NCI-H524 (cell line): ENCODE measurements at regions not wholly inside any gene's neighbourhood (a gene's known extent, or its start where the extent isn't known, plus 50 kb on each side); places are given as distances from the start of the nearest gene placed in this dataset.

Experiments
- DNase-seq, 2 experiments: peaks; one replicate each; lab custom pipeline; 2025; lab: John Stamatoyannopoulos, UW

- peak; percentile 24 to 53 for DNase-seq
Measured at GRCh38 chr11:119907122-119907851, 178.3 kb upstream of the NECTIN1 start.

- DNase-seq: peak; percentile 66 to 86
Measured at GRCh38 chr11:119906376-119906775, 177.4 kb upstream of the NECTIN1 start.

GRCh38 chr11:119905162-119905561 lies 176.2 kb upstream of the NECTIN1 start:
- DNase-seq: peak in 1 of 2 experiments; percentile 34

GRCh38 chr11:119904531-119905035 lies 175.6 kb upstream of the NECTIN1 start:
- no peak for DNase-seq

GRCh38 chr11:119903821-119904220 lies 174.8 kb upstream of the NECTIN1 start:
- DNase-seq: no peak

- no peak for DNase-seq
Measured at GRCh38 chr11:119903389-119903788, 174.4 kb upstream of the NECTIN1 start.

GRCh38 chr11:119902656-119903231 lies 173.7 kb upstream of the NECTIN1 start:
- DNase-seq: no peak

- peak in 1 of 2 experiments; percentile 5 for DNase-seq
Measured at GRCh38 chr11:119901657-119902577, 172.9 kb upstream of the NECTIN1 start.

- no peak for DNase-seq
Measured at GRCh38 chr11:119899997-119900396, 171.0 kb upstream of the NECTIN1 start.

- no peak for DNase-seq
Measured at GRCh38 chr11:119897576-119897975, 168.6 kb upstream of the NECTIN1 start.

- DNase-seq: no peak
Measured at GRCh38 chr11:119897046-119897440, 168.0 kb upstream of the NECTIN1 start.

- no peak for DNase-seq
Measured at GRCh38 chr11:119896387-119897045, 167.5 kb upstream of the NECTIN1 start.

GRCh38 chr11:119895981-119896380 lies 167.0 kb upstream of the NECTIN1 start:
- DNase-seq: no peak

- no peak for DNase-seq
Measured at GRCh38 chr11:119894916-119895315, 165.9 kb upstream of the NECTIN1 start.

GRCh38 chr11:119892311-119892808 lies 163.4 kb upstream of the NECTIN1 start:
- DNase-seq: peak in 1 of 2 experiments; percentile 11

GRCh38 chr11:119891055-119891768 lies 162.2 kb upstream of the NECTIN1 start:
- DNase-seq: peak in 1 of 2 experiments; percentile 49

GRCh38 chr11:119890466-119890865 lies 161.5 kb upstream of the NECTIN1 start:
- no peak for DNase-seq

GRCh38 chr11:119889728-119890280 lies 160.8 kb upstream of the NECTIN1 start:
- DNase-seq: peak in 1 of 2 experiments; percentile 40

GRCh38 chr11:119889111-119889510 lies 160.1 kb upstream of the NECTIN1 start:
- no peak for DNase-seq

- DNase-seq: peak; percentile 88 to 96
Measured at GRCh38 chr11:119888119-119888518, 159.1 kb upstream of the NECTIN1 start.
